ENCODE measurements at regions not wholly inside any gene's neighbourhood (a gene's known extent, or its start where the extent isn't known, plus 50 kb on each side); places are given as distances from the start of the nearest gene placed in this dataset.

DNA sequence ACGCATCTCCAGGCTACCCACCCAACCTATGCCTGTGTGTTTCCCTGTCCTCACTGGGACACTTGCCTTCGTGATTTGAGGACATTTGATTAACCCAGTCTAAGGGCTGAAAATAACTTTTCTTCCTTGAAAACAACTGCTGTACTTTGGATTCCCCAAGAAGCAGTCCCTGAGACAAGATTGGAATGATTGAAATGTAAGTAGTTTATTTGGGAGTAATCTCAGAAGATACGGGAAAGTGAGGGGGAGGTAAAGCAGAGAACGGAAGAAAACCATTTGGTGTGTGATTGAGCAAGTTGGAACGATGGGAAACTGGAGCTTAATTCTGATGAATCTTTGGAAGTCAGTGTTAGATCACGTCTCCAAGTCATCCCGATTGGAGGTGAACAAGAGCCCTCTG is 143.8 kb upstream of the LMCD1 start:
- no peaks in the 10 kb centered on the region for H3K27me3 ChIP-seq (ENCODE audit: insufficient read depth, low read depth)
- peak overlapping the region; percentile 16; the same call in 1 of the 2 replicates for H2AFZ ChIP-seq (ENCODE audit: low read depth)
- no peaks in the 10 kb centered on the region for H4K20me1 ChIP-seq (ENCODE audit: insufficient read depth)
- no peaks in the 10 kb centered on the region for H3K36me3 ChIP-seq (ENCODE audit: insufficient read depth)
- no peak overlapping the region for H3K4me3 ChIP-seq (IDR thresholded peaks at IDR 0.05; ENCODE audit: insufficient read depth, low read depth, low read length)
- H3K27ac ChIP-seq: peak overlapping the region; percentile 61
- H3K4me2 ChIP-seq: peak overlapping the region; percentile 42
- TF ChIP-seq, protein P1, sequence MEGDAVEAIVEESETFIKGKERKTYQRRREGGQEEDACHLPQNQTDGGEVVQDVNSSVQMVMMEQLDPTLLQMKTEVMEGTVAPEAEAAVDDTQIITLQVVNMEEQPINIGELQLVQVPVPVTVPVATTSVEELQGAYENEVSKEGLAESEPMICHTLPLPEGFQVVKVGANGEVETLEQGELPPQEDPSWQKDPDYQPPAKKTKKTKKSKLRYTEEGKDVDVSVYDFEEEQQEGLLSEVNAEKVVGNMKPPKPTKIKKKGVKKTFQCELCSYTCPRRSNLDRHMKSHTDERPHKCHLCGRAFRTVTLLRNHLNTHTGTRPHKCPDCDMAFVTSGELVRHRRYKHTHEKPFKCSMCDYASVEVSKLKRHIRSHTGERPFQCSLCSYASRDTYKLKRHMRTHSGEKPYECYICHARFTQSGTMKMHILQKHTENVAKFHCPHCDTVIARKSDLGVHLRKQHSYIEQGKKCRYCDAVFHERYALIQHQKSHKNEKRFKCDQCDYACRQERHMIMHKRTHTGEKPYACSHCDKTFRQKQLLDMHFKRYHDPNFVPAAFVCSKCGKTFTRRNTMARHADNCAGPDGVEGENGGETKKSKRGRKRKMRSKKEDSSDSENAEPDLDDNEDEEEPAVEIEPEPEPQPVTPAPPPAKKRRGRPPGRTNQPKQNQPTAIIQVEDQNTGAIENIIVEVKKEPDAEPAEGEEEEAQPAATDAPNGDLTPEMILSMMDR (conservative IDR thresholded peaks at IDR 0.05; ENCODE audit: low read depth, low read length): no peak
- H3K4me1 ChIP-seq (ENCODE audit: low read depth, poor library complexity, severe bottlenecking): peaks cover 21% of the 10 kb centered on the region
- H3K9ac ChIP-seq: no peak overlapping the region
- no peaks in the 10 kb centered on the region for H3K79me2 ChIP-seq (ENCODE audit: insufficient read depth, low read depth)

DNA sequence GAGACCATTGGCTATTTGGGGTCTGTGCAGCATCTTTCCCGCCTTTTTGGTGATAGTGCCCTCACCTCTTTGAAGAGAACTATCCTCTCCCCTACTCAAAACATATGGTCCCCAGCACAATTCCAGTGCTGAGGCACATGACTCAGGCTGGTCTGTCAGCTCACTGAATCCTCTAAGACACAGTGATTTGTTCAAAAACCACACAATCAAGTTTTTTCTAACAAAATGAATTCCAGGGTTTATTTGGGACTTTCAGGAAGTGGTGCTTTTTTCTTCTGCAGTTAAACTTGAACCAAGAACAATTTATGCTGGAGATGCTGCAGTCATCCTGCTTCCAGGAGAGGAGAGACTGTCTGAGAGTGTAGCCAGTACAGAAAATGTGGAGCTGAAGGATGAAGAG is 142.5 kb upstream of the LMCD1 start:
- H4K20me1 ChIP-seq (ENCODE audit: insufficient read depth): no peaks in the 10 kb centered on the region
- H3K4me2 ChIP-seq: no peak overlapping the region
- H3K27me3 ChIP-seq (ENCODE audit: insufficient read depth, low read depth): no peaks in the 10 kb centered on the region
- no peaks in the 10 kb centered on the region for H3K36me3 ChIP-seq (ENCODE audit: insufficient read depth)
- H3K79me2 ChIP-seq (ENCODE audit: insufficient read depth, low read depth): no peaks in the 10 kb centered on the region
- no peak overlapping the region for H3K27ac ChIP-seq
- H3K9ac ChIP-seq: no peak overlapping the region
- H2AFZ ChIP-seq (ENCODE audit: low read depth): no peak overlapping the region
- H3K4me1 ChIP-seq (ENCODE audit: low read depth, poor library complexity, severe bottlenecking): peaks cover 21% of the 10 kb centered on the region
- TF ChIP-seq, protein P1 (conservative IDR thresholded peaks at IDR 0.05; ENCODE audit: low read depth, low read length): no peak
- H3K4me3 ChIP-seq (IDR thresholded peaks at IDR 0.05; ENCODE audit: insufficient read depth, low read depth, low read length): no peak overlapping the region

DNA sequence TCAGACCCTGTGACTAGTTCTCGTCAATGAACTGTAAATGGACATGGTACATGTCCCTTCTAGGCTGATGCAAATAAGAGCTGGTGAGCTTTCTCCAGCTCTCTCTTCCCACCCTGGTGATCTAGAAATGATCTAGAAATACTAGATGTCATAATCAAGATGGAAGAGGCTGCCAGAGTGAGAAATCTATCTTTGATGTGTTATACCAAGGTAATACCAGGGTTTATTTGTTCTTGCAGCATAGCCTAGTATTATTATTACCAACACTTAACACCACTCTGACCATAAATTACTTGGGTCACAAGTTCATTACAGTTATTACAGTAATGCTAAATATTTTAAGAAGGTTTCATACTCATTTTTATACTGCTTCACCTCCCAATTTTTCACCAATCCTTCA is 138.4 kb upstream of the LMCD1 start:
- H3K79me2 ChIP-seq (ENCODE audit: insufficient read depth, low read depth): no peaks in the 10 kb centered on the region
- H3K4me3 ChIP-seq (IDR thresholded peaks at IDR 0.05; ENCODE audit: insufficient read depth, low read depth, low read length): no peak overlapping the region
- H3K36me3 ChIP-seq (ENCODE audit: insufficient read depth): no peaks in the 10 kb centered on the region
- no peak overlapping the region for H3K4me2 ChIP-seq
- peaks cover under 1% of the 10 kb centered on the region for H3K4me1 ChIP-seq (ENCODE audit: low read depth, poor library complexity, severe bottlenecking)
- H4K20me1 ChIP-seq (ENCODE audit: insufficient read depth): no peaks in the 10 kb centered on the region
- no peak overlapping the region for H3K9ac ChIP-seq
- no peak overlapping the region for H2AFZ ChIP-seq (ENCODE audit: low read depth)
- no peaks in the 10 kb centered on the region for H3K27me3 ChIP-seq (ENCODE audit: insufficient read depth, low read depth)
- TF ChIP-seq, protein P1 (conservative IDR thresholded peaks at IDR 0.05; ENCODE audit: low read depth, low read length): no peak
- H3K27ac ChIP-seq: no peak overlapping the region

DNA sequence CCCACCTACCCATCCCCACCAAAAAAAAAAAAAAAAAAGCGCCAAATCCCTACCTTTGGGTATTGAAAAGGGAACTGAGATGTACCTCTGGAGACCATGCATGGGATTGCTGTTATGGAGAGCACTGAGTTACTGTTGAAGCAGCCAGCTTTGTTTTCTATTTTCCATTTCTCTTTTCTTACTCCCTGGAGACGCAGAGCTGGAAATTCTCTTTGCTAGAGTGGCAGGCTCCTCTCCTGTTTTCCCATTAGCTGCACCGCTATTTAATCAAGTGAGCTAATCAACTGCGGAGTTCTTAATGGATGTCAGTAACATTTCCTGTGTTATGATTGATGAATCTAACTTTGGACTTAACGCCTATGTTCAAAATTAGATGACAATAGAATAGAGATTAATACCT is 136.1 kb upstream of the LMCD1 start:
- H3K79me2 ChIP-seq (ENCODE audit: insufficient read depth, low read depth): no peaks in the 10 kb centered on the region
- H3K27me3 ChIP-seq (ENCODE audit: insufficient read depth, low read depth): no peaks in the 10 kb centered on the region
- H3K4me1 ChIP-seq (ENCODE audit: low read depth, poor library complexity, severe bottlenecking): no peaks in the 10 kb centered on the region
- TF ChIP-seq, protein P1 (conservative IDR thresholded peaks at IDR 0.05; ENCODE audit: low read depth, low read length): no peak
- H2AFZ ChIP-seq (ENCODE audit: low read depth): no peak overlapping the region
- H3K36me3 ChIP-seq (ENCODE audit: insufficient read depth): no peaks in the 10 kb centered on the region
- H4K20me1 ChIP-seq (ENCODE audit: insufficient read depth): no peaks in the 10 kb centered on the region
- H3K4me2 ChIP-seq: no peak overlapping the region
- H3K27ac ChIP-seq: no peak overlapping the region
- H3K9ac ChIP-seq: no peak overlapping the region
- no peak overlapping the region for H3K4me3 ChIP-seq (IDR thresholded peaks at IDR 0.05; ENCODE audit: insufficient read depth, low read depth, low read length)

All from KMS-11 (cell line).